ENCODE measurements at regions not wholly inside any gene's neighbourhood (a gene's known extent, or its start where the extent isn't known, plus 50 kb on each side); places are given as distances from the start of the nearest gene placed in this dataset.

GRCh38 chr4:66416425-66416824 is 746.1 kb upstream of the EPHA5 start:
- intact Hi-C loops (cut with DNase I; ENCODE audit: low total_unique reads), result no loop called here
- Histone ChIP-seq H3K27me3 (no peaks in the 10 kb centered on the region), H3K4me3 (no peak overlapping the region), H3K4me1 (no peaks in the 10 kb centered on the region), H3K9me3 (peaks cover 0 to 6% (median 2%) of the 10 kb centered on the region in 4 donors), H3K36me3 (no peaks in the 10 kb centered on the region), H3K27ac (no peak overlapping the region)
- no peak for DNase-seq
- TF ChIP-seq POLR2A (IDR thresholded peaks at IDR 0.05) (no peak), EP300 (IDR thresholded peaks at IDR 0.05) (no peak), CTCF (IDR thresholded peaks at IDR 0.05) (no peak), POLR2AphosphoS5 (IDR thresholded peaks at IDR 0.05) (no peak)
- WGBS, 5 donors, result 35 to 62% (median 56%) methylated on average over 4 of the region's 4 CpGs

GRCh38 chr4:66404141-66404540 is 733.9 kb upstream of the EPHA5 start:
- DNase-seq, result no peak
- Histone ChIP-seq H3K27me3 (no peaks in the 10 kb centered on the region), H3K4me1 (no peaks in the 10 kb centered on the region), H3K4me3 (no peak overlapping the region), H3K36me3 (no peaks in the 10 kb centered on the region), H3K9me3 (peaks cover 0 to 8% (median 3%) of the 10 kb centered on the region in 4 donors), H3K27ac (no peak overlapping the region)
- WGBS, 5 donors, result 68 to 80% (median 77%) methylated on average over 5 of the region's 5 CpGs
- intact Hi-C loops (cut with DNase I; ENCODE audit: low total_unique reads), result no loop called here
- TF ChIP-seq CTCF (IDR thresholded peaks at IDR 0.05) (no peak), POLR2AphosphoS5 (IDR thresholded peaks at IDR 0.05) (no peak)

- no peaks in the 10 kb centered on the region for H3K4me1 ChIP-seq
- H3K27ac ChIP-seq, result no peak overlapping the region
- H3K4me3 ChIP-seq, result no peak overlapping the region
- H3K36me3 ChIP-seq, result no peaks in the 10 kb centered on the region
- TF ChIP-seq POLR2AphosphoS5 (IDR thresholded peaks at IDR 0.05) (no peak), POLR2A (IDR thresholded peaks at IDR 0.05) (no peak), CTCF (IDR thresholded peaks at IDR 0.05) (no peak), EP300 (IDR thresholded peaks at IDR 0.05) (no peak)
- WGBS, 5 donors, result 29 to 47% (median 40%) methylated on average over 1 of the region's 1 CpG
- intact Hi-C loops (cut with DNase I; ENCODE audit: low total_unique reads), result no loop called here
- H3K9me3 ChIP-seq, result peaks cover 0 to 5% (median 0%) of the 10 kb centered on the region in 4 donors
- H3K27me3 ChIP-seq, result no peaks in the 10 kb centered on the region
- no peak for DNase-seq
Observed at GRCh38 chr4:66376921-66377320, 706.6 kb upstream of the EPHA5 start.

- TF ChIP-seq POLR2A (IDR thresholded peaks at IDR 0.05) (no peak), EP300 (IDR thresholded peaks at IDR 0.05) (no peak)
- no peak overlapping the region for H3K27ac ChIP-seq
- intact Hi-C loops (cut with DNase I; ENCODE audit: low total_unique reads), result no loop called here
Observed at GRCh38 chr4:66376396-66376795, 706.1 kb upstream of the EPHA5 start.

GRCh38 chr4:66373268-66373667 is 703.0 kb upstream of the EPHA5 start:
- Histone ChIP-seq H3K9me3 (no peaks in the 10 kb centered on the region), H3K36me3 (no peaks in the 10 kb centered on the region), H3K27ac (no peak overlapping the region), H3K4me1 (no peaks in the 10 kb centered on the region), H3K27me3 (no peaks in the 10 kb centered on the region), H3K4me3 (no peak overlapping the region)
- DNase-seq, result no peak
- intact Hi-C loops (cut with DNase I; ENCODE audit: low total_unique reads), result no loop called here
- no peak for TF ChIP-seq EP300 (IDR thresholded peaks at IDR 0.05)
- no peak for TF ChIP-seq CTCF (IDR thresholded peaks at IDR 0.05)
- no peak for TF ChIP-seq POLR2AphosphoS5 (IDR thresholded peaks at IDR 0.05)
- TF ChIP-seq POLR2A (IDR thresholded peaks at IDR 0.05), result no peak

More at GRCh38 chr4:66376396-66376795, 706.1 kb upstream of the EPHA5 start:
- no peaks in the 10 kb centered on the region for H3K36me3 ChIP-seq
- H3K4me1 ChIP-seq, result no peaks in the 10 kb centered on the region
- H3K4me3 ChIP-seq, result no peak overlapping the region
- no peaks in the 10 kb centered on the region for H3K27me3 ChIP-seq
- no peak for DNase-seq
- H3K9me3 ChIP-seq, result peaks cover 0 to 5% (median 0%) of the 10 kb centered on the region in 4 donors
